Activated CD8-positive, alpha-beta memory T cell treated with anti-CD3 and anti-CD28 coated beads, Interleukin-2, amount 50 U/mL, for 48 hours (primary cell): ENCODE measurements at regions not wholly inside any gene's neighbourhood (a gene's known extent, or its start where the extent isn't known, plus 50 kb on each side); places are given as distances from the start of the nearest gene placed in this dataset.

Experiments used
- DNase-seq: peaks from one replicate; pipeline ENCODE4 v3.0.0-alpha.2; 2020

GRCh38 chr12:98073610-98074009, 441.8 kb upstream of the TMPO start:
- no peak for DNase-seq

GRCh38 chr12:98074286-98074685, 441.1 kb upstream of the TMPO start:
- no peak for DNase-seq

- no peak for DNase-seq
Measured at GRCh38 chr12:98084391-98084790, 431.0 kb upstream of the TMPO start.

GRCh38 chr12:98085046-98085755, 430.2 kb upstream of the TMPO start:
- no peak for DNase-seq

- DNase-seq, result no peak
Measured at GRCh38 chr12:98090731-98091130, 424.7 kb upstream of the TMPO start.

GRCh38 chr12:98096436-98096835, 419.0 kb upstream of the TMPO start:
- DNase-seq, result no peak

- no peak for DNase-seq
Measured at GRCh38 chr12:98106031-98106683, 409.2 kb upstream of the TMPO start.

GRCh38 chr12:98109266-98109665, 406.1 kb upstream of the TMPO start:
- no peak for DNase-seq

- no peak for DNase-seq
Measured at GRCh38 chr12:98110536-98110935, 404.9 kb upstream of the TMPO start.

GRCh38 chr12:98113548-98113947, 401.8 kb upstream of the TMPO start:
- DNase-seq, result no peak

GRCh38 chr12:98121963-98122362, 393.4 kb upstream of the TMPO start:
- no peak for DNase-seq

GRCh38 chr12:98123021-98123461, 392.3 kb upstream of the TMPO start:
- no peak for DNase-seq

- no peak for DNase-seq
Measured at GRCh38 chr12:98126637-98127335, 388.6 kb upstream of the TMPO start.

- no peak for DNase-seq
Measured at GRCh38 chr12:98127336-98127679, 388.1 kb upstream of the TMPO start.

GRCh38 chr12:98127854-98128253, 387.5 kb upstream of the TMPO start:
- no peak for DNase-seq

- no peak for DNase-seq
Measured at GRCh38 chr12:98136544-98136943, 378.8 kb upstream of the TMPO start.

- no peak for DNase-seq
Measured at GRCh38 chr12:98137278-98137677, 378.1 kb upstream of the TMPO start.

GRCh38 chr12:98144953-98145352, 370.4 kb upstream of the TMPO start:
- no peak for DNase-seq

- no peak for DNase-seq
Measured at GRCh38 chr12:98146043-98146442, 369.3 kb upstream of the TMPO start.

- no peak for DNase-seq
Measured at GRCh38 chr12:98146487-98146886, 368.9 kb upstream of the TMPO start.

- no peak for DNase-seq
Measured at GRCh38 chr12:98149270-98149669, 366.1 kb upstream of the TMPO start.

GRCh38 chr12:98149691-98150210, 365.6 kb upstream of the TMPO start:
- DNase-seq, result no peak

GRCh38 chr12:98151105-98151590, 364.2 kb upstream of the TMPO start:
- no peak for DNase-seq

- DNase-seq, result no peak
Measured at GRCh38 chr12:98151984-98152383, 363.4 kb upstream of the TMPO start.
